A204.1 (cell line): ENCODE measurements at regions not wholly inside any gene's neighbourhood (a gene's known extent, or its start where the extent isn't known, plus 50 kb on each side); places are given as distances from the start of the nearest gene placed in this dataset.

Experiments
- FAIRE-seq: peaks from 2 replicates; lab custom pipeline; 2012; peaks lifted over from hg19 to GRCh38; lab: Jason Lieb, UNC

DNA sequence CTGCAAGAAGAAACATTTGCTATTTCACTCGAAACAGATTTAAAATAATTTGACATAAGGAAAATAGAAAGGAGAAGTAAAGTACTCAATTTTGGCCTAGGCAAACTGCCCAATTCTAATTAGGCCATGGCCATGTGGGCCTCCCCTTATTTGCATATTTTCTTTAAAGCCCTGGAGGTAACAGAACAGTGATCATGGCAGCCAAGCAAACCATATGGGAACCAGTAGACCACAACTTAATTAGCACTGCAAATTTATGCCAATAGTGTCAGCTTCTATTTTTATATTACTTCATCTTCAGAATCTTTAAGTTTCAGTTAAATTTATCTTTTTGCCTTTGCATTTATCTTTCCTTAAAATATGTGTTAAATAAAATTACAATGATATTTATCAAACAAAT, 63.3 kb upstream of the THSD7A start:
- no peak for FAIRE-seq

DNA sequence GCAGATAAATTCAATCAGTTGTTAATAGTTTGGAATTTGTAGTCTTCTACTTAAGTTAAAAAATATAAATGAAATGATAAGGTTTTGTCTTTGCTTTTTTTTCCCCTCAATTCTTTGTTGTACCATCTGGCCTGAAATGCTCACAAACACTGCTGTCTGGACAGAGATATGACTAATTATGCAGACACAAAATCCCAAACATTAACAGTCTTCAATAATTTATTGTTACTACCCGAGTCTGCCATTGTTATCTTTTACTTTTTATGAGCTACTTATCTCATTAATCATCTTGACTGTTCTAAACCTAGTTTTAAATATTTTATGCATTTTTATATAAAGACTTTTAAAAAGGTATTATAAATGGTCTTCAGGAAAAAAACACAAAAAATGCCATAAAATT, 64.7 kb upstream of the THSD7A start:
- FAIRE-seq, result no peak

GRCh38 chr7:11899247-11899646, 67.2 kb upstream of the THSD7A start:
- no peak for FAIRE-seq

GRCh38 chr7:11910253-11910652, 78.3 kb upstream of the THSD7A start:
- FAIRE-seq, result no peak

DNA sequence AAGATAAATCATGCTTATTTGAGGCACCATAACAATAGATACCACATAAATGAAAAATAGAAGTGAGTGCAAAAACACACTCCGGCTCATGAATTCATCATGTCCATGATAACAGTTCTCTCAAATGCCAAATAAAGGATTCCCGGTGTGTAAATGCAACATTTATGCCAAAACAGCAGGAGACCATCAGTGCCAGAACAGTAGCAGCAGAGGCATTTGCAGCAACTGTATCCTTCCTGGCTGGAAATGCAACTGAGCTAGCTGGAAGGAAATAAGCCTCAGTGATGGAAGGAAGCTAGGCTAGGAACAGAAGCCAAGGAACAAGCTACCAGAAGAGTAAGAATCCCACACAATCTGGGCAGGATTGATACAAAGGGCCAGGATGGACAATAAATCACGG, 79.9 kb upstream of the THSD7A start:
- no peak for FAIRE-seq

DNA sequence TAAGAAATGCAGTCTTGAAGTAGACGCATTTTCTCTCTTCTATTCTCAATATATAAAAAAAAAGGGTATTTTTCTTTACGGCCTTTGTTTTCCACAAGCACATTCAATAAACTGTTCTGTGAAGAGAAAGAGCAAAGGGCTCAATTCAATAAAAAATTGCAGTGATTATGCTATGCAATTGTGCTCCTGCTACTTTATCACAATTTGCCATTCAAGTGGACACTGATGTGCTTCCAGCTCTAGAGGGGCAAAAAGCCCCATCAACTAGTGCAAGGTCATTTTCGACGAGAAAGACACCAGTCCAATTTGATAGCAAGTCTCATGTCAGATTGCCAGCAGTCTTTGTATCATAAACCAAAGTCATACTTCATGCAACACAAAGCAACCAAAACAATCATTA, 82.6 kb upstream of the THSD7A start:
- no peak for FAIRE-seq

DNA sequence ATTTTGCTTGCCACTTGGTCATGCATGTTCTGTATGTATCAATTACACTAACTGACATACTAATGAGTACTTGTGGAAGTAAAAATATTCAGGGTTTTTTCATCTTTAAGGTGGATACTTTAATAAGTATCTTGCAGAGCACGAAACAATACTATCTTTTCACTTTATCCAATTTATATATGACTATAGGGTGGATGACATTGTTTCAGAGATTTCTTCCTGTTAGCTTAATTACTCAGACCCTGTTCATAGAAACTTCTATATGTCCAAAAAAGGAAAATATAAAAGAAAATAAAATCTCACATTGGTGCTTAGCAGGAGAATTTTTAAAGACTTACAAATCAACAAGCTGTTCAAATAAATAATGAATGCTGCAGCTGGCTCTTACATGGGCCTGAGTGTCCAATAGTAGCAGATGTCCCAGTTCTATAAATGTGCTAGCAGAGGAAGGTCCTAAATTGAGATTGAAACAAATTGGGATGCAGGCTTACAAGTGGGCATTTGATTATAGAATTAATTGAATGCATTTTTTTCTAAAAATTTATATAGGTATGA, 91.5 kb upstream of the THSD7A start:
- no peak for FAIRE-seq

DNA sequence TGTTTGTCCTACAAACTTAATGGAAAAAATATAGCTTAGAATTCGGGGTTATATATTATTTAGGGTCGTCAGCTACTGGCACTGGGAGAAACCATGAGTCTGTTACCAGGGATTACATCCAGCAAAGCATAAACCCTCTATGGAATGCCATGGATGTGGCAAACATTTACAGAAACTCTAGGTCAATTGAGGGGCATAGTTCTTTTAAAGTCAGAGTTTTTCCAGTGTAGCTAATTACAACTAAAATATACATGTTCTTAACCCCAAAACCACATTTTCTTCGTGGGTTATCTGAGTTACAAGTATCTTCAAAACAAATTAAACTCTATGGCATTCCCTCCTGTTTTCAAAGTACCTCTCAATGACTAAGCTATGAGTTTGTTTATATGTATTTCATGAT, 99.3 kb upstream of the THSD7A start:
- no peak for FAIRE-seq

GRCh38 chr7:11934796-11935195, 102.8 kb upstream of the THSD7A start:
- no peak for FAIRE-seq

DNA sequence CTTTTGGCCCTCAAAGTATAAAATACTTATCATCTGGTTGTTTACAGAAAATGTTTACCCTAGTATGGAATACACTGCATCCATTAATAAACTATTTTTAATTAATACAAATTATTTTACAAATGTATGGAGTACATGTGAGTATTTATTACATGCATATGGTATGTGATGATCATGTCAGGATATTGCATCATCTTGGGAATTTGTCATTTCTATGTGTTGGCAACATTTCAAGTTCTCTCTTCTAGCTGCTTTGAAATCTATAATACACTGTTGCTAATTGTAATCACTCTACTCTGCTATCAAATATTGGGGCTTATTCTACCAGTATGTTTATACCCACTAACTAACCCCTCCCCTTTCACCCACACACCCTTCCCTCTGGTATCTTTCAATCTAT, 103.9 kb upstream of the THSD7A start:
- FAIRE-seq, result no peak

- FAIRE-seq, result no peak
Measured at GRCh38 chr7:11946794-11947193, 114.8 kb upstream of the THSD7A start.

DNA sequence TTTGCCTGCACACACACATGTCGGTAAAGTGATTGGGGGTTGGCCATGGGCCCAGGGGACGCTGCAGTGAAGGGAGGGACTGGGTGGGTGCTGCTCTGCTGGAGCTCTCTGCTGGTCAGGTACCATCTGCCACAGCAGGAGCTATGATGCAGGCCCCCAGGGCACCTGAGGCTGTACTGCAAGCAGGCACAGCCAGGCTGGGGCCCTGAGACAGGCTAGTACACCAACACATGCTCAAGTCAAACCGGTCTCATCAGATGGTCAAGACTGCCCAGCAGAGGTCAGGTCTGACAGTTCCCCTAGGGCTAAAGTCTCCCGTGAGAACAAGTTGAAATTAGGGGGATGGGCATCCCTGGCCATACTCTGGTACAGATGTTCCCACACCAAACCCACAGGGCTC, 118.3 kb upstream of the THSD7A start:
- no peak for FAIRE-seq

DNA sequence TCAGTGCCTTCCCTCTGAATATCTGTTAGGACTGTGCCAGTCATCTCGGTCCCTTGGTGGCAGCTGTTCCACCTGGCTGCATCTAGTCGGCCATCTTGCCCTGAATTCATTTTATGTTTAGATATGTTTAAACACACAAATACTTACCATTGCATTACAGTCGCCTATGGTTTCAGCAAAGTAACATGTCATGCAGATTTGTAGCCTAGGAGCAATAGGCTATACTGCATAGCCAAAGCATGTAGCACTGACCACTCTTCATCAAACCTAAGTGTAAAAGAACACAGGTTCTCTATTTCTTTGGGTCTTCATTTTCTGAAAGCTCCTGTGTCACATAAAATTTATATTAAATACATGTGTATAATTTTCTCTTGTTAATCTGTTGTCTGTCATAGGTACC, 118.9 kb upstream of the THSD7A start:
- no peak for FAIRE-seq

DNA sequence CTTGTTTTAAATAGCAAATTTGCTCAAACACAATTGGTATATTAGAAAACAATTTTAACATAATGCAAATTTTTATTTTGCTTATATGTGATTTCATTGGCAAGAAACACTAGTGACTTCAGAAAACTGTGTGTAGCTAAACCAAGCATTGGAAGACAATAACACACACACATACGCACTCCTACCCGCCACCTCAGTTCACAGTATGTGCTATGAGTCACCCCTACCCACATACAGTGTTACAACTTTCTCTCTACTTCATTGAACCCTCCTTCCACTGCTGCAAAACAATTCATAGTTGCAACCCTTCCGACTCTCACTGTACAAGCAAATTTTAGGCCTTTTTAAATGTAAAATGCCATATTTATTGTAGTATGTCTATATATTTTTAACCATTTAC, 119.9 kb upstream of the THSD7A start:
- FAIRE-seq, result no peak

DNA sequence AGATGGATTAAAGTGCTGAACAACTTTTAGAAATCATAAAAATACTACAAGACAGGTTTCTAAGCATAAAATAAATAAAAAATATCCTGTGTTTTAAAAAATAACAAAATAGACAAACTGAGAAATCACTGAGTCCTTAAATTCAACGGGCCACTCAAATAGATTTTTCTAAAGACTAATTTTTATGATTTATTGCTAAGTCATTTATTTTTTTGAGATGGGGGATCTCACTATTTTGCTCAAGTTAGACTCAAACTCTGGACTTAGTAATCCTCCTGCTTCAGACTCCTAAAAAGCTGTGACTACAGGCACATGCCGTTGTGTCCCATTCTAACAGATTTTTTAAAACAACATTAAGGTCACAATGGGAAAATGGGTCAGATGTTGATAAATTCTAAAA, 121.0 kb upstream of the THSD7A start:
- no peak for FAIRE-seq

DNA sequence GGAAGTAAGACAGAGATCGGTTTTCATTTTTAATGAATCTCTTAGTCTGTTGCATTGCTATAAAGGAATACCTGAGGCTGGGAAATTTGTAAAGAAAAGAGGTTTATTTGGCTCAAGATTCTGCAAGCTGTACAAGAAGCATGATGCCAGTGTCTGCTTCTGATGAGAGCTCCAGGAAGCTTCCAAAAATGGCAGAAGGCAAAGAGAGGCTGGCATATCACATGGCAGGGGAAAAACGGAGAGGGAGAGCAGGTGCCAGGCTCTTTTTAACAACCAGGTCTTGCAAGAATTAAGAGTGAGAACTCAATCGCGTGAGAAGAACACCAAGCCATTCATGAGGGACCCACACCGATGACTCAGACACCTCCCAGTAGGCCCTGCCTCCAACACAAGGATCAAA, 125.0 kb upstream of the THSD7A start:
- no peak for FAIRE-seq

- FAIRE-seq, result no peak
Measured at GRCh38 chr7:11957956-11958355, 126.0 kb upstream of the THSD7A start.

- no peak for FAIRE-seq
Measured at GRCh38 chr7:11959121-11959520, 127.1 kb upstream of the THSD7A start.

DNA sequence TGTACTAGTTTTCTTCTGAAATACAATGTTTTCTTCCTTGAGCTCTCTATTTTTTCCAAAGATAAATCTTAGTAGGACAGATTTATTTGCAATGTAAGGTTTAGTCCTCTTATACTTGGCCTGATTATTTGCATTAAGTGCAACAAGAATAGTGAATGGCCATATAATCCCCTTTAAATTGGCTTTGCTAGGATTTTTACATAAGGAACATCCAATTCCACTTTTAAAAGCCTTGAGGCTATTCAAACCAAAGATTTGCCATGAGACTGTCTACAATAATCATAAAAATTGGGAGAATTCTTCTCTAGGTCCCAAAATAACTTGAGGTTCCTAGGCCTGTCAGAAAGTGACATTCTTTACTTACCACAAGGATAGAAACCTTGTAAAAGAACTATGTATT, 128.6 kb upstream of the THSD7A start:
- no peak for FAIRE-seq

- no peak for FAIRE-seq
Measured at GRCh38 chr7:11969643-11970042, 137.6 kb upstream of the THSD7A start.

DNA sequence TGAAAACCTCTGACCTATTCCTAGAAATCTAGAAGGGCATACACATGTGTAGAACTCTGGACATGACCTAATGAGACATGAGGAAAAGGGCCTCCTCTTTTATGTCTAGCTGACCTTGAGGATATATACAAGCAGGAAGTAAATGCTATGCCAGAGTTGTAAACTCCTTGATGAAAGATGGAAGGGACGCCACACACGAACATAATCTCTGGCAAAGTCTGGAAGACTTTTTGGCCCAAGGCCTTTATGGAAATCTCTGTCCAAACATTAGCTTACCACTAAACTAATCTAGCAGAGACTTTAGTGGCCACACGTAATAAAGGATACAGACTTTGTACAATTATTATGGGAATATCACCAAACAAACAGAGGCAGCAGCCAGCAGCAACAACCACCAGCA, 138.1 kb upstream of the THSD7A start:
- no peak for FAIRE-seq

GRCh38 chr7:11985376-11985775, 153.4 kb upstream of the THSD7A start:
- no peak for FAIRE-seq

- no peak for FAIRE-seq
Measured at GRCh38 chr7:11985971-11986370, 154.0 kb upstream of the THSD7A start.

DNA sequence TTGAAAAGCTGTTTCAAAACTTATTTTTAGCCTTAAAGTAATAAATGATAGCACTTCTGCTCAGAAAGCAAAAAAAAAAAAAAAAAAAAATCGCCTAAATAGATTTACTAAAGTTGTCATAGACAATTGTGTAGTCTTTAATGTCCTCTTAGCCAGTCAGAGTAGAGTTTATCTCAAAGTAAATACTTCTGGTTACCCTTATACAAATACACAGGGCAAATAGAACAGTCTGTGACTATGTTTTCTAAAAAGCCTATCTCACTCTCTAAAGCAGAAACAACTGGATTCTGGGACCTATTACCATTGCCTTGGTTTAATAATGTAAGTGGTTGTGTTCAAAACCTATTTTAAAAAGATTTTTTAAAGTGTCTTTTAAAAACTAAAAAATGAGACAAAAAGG, 156.2 kb upstream of the THSD7A start:
- FAIRE-seq, result no peak

DNA sequence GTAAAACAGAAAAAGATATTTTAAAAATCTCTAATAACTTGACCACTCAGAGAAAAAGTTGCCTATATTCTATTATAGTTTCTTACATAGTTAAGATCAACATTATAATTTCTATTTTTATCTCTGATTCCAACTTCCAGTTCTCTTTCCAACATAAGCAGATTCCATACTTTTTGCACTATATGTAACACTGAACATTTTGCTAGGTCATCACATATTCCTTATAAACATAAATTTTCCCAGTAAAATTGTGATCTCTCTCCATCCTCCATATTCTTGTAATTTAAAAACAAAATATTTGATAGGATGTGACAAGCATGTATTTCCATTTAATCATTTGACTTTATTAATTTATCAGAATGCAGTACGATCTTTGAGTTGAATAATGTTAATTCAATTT, 170.4 kb upstream of the THSD7A start:
- no peak for FAIRE-seq
